Ectodermal cell (in vitro differentiated cells): ENCODE measurements at regions not wholly inside any gene's neighbourhood (a gene's known extent, or its start where the extent isn't known, plus 50 kb on each side); places are given as distances from the start of the nearest gene placed in this dataset.

Experiments used
- H3K27ac ChIP-seq: 2 replicates; pipeline ENCODE4 v1.7.0; 2013; ENCODE audit warnings: mild to moderate bottlenecking, low read depth, low read length; ENCODE audit not compliant: insufficient read depth, poor library complexity, severe bottlenecking
- H3K27me3 ChIP-seq: 2 replicates; pipeline ENCODE4 v1.7.0; 2013; ENCODE audit warnings: mild to moderate bottlenecking, low read length; ENCODE audit not compliant: insufficient read depth, control insufficient read depth, poor library complexity, severe bottlenecking
- H3K36me3 ChIP-seq: one replicate; pipeline ENCODE4 v1.7.0; 2013; ENCODE audit warnings: low read length; ENCODE audit not compliant: control insufficient read depth, insufficient read depth
- H3K4me1 ChIP-seq: one replicate; pipeline ENCODE4 v1.7.0; 2013; ENCODE audit warnings: low read length; ENCODE audit not compliant: control insufficient read depth, insufficient read depth
- H3K4me3 ChIP-seq: 2 replicates; pipeline ENCODE4 v1.7.0; 2013; ENCODE audit warnings: low read depth, low read length, control low read depth; ENCODE audit not compliant: insufficient read depth
- H3K9me3 ChIP-seq: 2 replicates; pipeline ENCODE4 v1.7.0; 2013; ENCODE audit warnings: mild to moderate bottlenecking, low read length, moderate library complexity; ENCODE audit not compliant: control insufficient read depth
- WGBS, 2 experiments: methylation state at CpG; one replicate each; pipeline ENCODE4 v1.1.7; 2013; ENCODE audit warnings: missing lambda C conversion rate in 2 of 2; 5-methylcytosine and 5-hydroxymethylcytosine counted together

DNA sequence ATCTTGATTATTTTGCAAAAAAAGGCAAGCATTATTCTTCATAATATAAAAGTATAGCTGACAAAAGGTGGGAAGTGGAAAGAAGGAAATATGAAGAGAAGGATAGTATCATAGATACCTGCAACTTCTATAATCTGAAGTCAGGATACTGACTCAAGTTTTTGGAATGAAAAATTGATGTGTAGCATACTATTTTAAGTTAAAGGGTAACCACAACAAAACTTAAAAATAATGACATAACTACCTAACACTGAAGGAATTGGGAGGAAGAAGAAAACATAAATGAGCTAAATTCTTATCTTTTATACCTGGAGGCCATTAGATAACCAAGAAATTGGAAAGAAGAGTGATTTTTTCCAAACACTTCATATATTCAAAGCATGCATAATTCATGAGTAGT is 51.8 kb upstream of the TLE1 start:
- no peaks in the 10 kb centered on the region for H3K36me3 ChIP-seq
- H3K4me3 ChIP-seq, result no peak overlapping the region
- peaks cover 3% of the 10 kb centered on the region for H3K27me3 ChIP-seq
- H3K4me1 ChIP-seq, result no peaks in the 10 kb centered on the region
- H3K27ac ChIP-seq, result no peak overlapping the region
- no peaks in the 10 kb centered on the region for H3K9me3 ChIP-seq

DNA sequence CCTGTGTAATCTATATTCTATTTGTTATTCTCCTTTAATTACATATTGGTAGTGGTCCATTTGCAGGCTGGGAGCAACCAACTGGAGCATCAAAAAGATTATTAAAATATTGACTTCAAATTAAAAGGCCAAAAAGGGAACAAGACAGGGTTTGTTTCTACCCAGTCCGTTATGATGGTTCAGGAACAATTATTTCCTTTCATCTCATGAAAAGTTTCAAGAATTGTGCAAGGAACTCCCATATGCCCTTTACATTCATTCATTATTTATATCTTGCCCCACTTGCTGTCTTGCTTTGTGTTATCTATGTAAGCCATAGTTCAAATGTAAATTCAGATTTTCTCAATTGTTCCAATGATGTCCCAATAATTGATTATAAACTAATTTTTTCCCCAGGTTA is 58.7 kb upstream of the TLE1 start:
- Histone ChIP-seq H3K27me3 (no peaks in the 10 kb centered on the region), H3K36me3 (no peaks in the 10 kb centered on the region), H3K9me3 (no peaks in the 10 kb centered on the region), H3K4me3 (no peak overlapping the region), H3K4me1 (no peaks in the 10 kb centered on the region), H3K27ac (no peak overlapping the region)
- 97 to 100% methylated on average over 1 of the region's 1 CpG for WGBS, 2 experiments

DNA sequence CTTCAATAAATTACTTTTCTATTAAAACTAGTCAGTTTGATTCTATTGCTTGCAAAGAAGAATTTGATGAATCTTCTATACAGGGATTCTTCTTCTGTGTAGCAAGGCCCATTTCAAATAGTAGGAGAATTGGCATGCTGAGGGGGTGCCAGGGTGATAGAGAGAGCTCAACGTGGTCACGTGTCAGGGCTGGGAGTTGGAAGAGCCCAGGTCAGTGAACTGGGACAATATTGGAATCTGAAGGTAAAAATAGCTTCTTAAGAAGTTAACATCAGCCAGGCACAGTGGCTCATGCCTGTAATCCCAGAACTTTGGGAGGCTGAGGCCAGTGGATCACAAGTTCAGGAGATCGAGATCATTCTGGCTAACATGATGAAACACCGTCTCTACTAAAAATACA is 64.1 kb upstream of the TLE1 start:
- Histone ChIP-seq H3K27me3 (no peaks in the 10 kb centered on the region), H3K4me1 (peaks cover 14% of the 10 kb centered on the region), H3K4me3 (no peak overlapping the region), H3K36me3 (no peaks in the 10 kb centered on the region), H3K27ac (no peak overlapping the region), H3K9me3 (no peaks in the 10 kb centered on the region)
- 93 to 96% methylated on average over 4 of the region's 4 CpGs for WGBS, 2 experiments

DNA sequence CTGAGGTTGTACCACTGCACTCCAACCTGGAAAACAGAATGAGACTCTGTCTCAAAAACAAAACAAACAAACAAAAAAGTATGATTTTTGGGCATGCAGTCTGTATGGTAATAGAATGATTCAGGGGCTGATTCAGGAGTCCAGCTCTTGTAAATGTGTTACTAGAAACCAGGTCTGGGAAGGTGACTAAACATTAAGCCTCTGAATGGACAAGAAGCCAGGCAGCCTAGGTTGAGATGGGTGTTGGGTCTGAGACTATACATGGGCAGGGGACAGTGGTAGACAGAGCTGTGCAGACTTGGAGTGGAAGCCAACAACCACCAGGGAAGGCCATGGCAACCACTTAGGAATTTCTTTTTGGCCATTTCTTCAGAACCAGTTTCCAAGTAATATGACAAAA is 64.9 kb upstream of the TLE1 start:
- peaks cover 14% of the 10 kb centered on the region for H3K4me1 ChIP-seq
- H3K4me3 ChIP-seq, result no peak overlapping the region
- H3K27me3 ChIP-seq, result no peaks in the 10 kb centered on the region
- H3K36me3 ChIP-seq, result no peaks in the 10 kb centered on the region
- H3K9me3 ChIP-seq, result no peaks in the 10 kb centered on the region
- H3K27ac ChIP-seq, result no peak overlapping the region

DNA sequence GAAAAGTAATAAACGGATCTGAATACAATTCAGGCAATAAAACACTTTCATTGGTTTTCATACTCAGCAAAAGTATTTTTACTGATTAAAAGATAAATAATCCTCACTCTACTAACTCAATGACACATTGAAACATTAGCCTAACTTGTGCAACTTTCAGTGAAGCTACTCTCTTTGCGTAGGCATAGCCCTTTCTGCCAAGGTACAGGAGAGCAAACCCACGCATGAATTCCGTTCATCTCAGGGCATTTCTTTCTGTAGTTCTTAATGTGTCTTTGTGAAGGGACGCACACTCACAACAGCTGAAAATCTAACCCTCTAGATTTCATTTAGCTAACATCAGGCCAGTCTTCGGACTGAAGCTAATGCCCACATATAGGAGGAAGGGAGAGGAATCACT is 66.4 kb upstream of the TLE1 start:
- Histone ChIP-seq H3K27ac (no peak overlapping the region), H3K9me3 (no peaks in the 10 kb centered on the region)

DNA sequence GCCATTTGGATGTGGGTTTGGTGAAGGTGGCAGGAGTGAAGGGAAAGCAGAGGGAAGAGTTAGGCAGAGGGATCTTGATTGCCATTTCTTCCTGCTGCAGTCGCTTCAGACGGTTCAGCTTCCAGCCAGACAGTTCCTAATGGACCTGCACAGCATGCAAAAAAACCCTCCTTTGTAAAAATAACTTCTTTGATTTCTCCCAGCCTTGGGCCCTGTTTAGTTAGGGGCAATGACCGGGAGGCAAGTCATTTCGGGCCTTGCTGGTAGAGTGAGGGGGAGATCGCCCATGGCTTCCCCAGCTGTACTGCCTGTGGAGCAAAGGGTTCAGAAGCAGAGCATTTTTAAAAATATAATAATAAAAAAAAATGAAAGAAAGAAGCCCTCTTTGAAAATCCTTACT is 67.2 kb upstream of the TLE1 start:
- Histone ChIP-seq H3K9me3 (no peaks in the 10 kb centered on the region), H3K4me1 (peaks cover 14% of the 10 kb centered on the region), H3K27ac (no peak overlapping the region), H3K27me3 (no peaks in the 10 kb centered on the region), H3K4me3 (no peak overlapping the region), H3K36me3 (no peaks in the 10 kb centered on the region)
- WGBS, 2 experiments, result 72 to 83% methylated on average over 4 to 5 of the region's 5 CpGs

More for the DNA sequence above, 66.4 kb upstream of the TLE1 start:
- no peak overlapping the region for H3K4me3 ChIP-seq
- no peaks in the 10 kb centered on the region for H3K36me3 ChIP-seq
- 89 to 98% methylated on average over 5 to 6 of the region's 6 CpGs for WGBS, 2 experiments
- peaks cover 14% of the 10 kb centered on the region for H3K4me1 ChIP-seq
- H3K27me3 ChIP-seq, result no peaks in the 10 kb centered on the region

DNA sequence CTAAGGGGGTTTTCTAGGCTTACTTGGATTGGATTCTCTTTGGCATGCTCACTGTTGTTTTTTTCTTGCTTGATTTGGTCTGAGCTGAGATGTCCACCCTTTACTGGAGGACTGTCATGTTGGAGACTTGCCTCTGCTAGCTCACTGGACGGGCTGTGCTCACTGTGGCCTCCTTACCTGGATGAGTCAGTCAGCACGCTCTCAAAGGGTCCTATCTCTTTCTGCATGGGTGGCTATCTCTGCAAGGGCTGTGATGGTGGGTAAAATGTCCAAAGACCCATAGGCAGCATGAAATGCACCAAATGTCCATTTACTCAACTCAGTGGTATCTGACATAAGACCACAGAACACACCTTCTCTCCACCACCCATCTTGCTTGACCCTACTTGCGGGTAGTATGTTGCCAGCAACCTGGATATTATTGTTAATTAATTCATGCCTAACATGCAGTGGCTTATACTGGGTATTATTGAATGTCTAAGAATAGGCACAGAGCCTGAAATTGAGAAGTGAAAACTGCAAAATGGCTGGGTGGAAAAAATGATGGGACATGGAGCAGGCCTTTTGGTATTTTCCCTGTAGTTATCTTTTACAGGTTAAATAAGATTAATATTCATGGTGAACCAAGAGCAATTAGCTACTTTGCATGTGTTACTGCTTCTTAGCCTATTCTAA is 68.9 kb upstream of the TLE1 start:
- peaks cover 14% of the 10 kb centered on the region for H3K4me1 ChIP-seq
- no peaks in the 10 kb centered on the region for H3K36me3 ChIP-seq
- no peaks in the 10 kb centered on the region for H3K9me3 ChIP-seq
- H3K27ac ChIP-seq, result no peak overlapping the region
- H3K4me3 ChIP-seq, result no peak overlapping the region
- 79 to 89% methylated on average over 2 to 3 of the region's 3 CpGs for WGBS, 2 experiments
- no peaks in the 10 kb centered on the region for H3K27me3 ChIP-seq

DNA sequence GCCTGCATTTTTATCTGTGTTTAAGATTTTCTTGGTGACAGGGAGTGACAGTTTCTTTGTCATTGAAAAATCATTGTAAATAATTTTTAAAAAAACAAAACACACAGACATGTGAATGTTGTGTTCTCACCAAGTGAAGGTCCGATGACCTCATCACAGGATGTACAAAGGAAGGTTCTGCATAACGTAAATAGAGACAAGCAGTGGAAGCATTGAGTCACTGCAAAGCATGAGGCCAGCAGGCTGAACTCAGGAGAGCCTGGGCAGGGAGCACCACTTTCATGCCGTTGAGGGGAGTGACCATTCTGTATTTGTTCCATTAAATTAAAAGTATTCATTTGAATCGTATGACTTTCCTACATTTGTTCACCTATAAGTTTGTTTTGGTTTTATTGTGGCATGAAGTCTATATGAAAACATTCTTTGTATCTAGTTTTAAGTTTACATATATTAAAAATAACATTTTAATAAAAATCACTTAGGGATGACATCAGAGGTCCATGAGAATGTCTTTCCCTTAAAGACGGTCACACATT is 70.4 kb upstream of the TLE1 start:
- peaks cover 14% of the 10 kb centered on the region for H3K4me1 ChIP-seq
- no peaks in the 10 kb centered on the region for H3K27me3 ChIP-seq
- H3K4me3 ChIP-seq, result no peak overlapping the region
- 74 to 93% methylated on average over 3 of the region's 5 CpGs for WGBS, 2 experiments
- peak overlapping the region; percentile 8 for H3K27ac ChIP-seq
- H3K36me3 ChIP-seq, result no peaks in the 10 kb centered on the region
- H3K9me3 ChIP-seq, result no peaks in the 10 kb centered on the region

DNA sequence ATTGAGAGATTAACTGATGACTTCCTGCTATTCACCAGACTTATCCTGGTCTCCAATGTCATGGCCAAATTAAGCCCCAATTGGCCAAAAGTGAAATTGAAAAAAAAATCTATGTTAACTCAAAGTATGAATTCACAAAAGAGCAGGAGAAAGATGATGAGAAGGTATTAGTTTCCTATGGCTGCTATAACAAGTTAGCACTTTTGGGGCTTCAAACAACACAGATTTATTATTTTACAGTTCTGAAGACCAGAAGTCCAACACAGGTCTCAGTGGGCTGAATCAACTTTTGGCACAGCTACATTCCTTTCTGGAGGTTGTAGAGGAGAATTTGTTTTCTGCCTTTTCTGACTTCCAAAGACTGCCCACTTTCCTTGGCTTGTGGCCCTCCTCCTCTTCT is 78.6 kb upstream of the TLE1 start:
- H3K9me3 ChIP-seq, result no peaks in the 10 kb centered on the region
- no peaks in the 10 kb centered on the region for H3K4me1 ChIP-seq
- no peak overlapping the region for H3K4me3 ChIP-seq

DNA sequence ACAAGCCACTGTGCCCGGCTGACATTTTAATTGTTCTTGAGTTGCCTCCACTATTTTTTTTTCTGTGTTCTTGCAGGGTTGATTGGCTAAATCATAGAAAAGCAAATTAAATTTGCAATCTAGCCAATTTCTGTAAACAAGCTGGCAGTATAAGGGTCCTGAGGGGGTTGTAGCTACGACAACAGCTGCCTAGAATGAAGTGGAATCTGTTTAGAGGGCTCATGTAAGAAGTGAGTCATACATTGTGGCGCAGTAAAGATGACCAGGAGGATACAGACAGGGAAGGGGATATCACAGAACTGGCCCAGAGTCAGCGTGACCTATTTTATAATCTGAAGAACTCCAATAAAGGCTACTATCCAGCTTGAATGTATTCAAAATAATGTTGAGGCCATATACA is 82.2 kb upstream of the TLE1 start:
- Histone ChIP-seq H3K27ac (no peak overlapping the region), H3K4me1 (no peaks in the 10 kb centered on the region), H3K27me3 (no peaks in the 10 kb centered on the region), H3K9me3 (no peaks in the 10 kb centered on the region), H3K4me3 (no peak overlapping the region), H3K36me3 (no peaks in the 10 kb centered on the region)
- 90 to 91% methylated on average over 3 to 4 of the region's 4 CpGs for WGBS, 2 experiments

More for the DNA sequence above, 78.6 kb upstream of the TLE1 start:
- no peaks in the 10 kb centered on the region for H3K36me3 ChIP-seq
- H3K27me3 ChIP-seq, result no peaks in the 10 kb centered on the region
- H3K27ac ChIP-seq, result no peak overlapping the region

DNA sequence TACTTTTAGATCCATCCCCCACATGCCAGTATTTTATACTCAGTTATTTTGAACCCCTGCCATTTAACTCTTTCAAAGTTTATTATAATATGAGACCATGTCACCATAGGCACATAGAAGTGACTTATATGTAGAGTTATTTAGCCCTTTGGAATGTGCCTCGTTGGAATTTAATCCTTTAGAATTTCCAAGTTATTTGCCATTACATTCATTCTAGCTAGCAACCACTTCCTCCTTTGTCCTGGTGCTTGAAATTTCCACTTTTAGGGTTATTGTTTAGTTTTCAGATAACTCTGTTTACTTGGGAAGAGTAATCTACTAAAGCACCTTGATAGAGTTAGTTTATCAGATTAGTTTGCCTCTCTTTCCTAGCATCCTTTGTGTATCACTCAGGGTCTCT is 82.8 kb upstream of the TLE1 start:
- Histone ChIP-seq H3K4me1 (no peaks in the 10 kb centered on the region), H3K27ac (no peak overlapping the region), H3K27me3 (no peaks in the 10 kb centered on the region), H3K9me3 (no peaks in the 10 kb centered on the region), H3K36me3 (no peaks in the 10 kb centered on the region), H3K4me3 (no peak overlapping the region)
- 83 to 100% methylated on average over 1 of the region's 1 CpG for WGBS, 2 experiments
